H1 (cell line): ENCODE measurements at regions not wholly inside any gene's neighbourhood (a gene's known extent, or its start where the extent isn't known, plus 50 kb on each side); places are given as distances from the start of the nearest gene placed in this dataset.

Experiments
- CTCF ChIA-PET: fragments of 300-600 bp; sonication (Branson Sonifier 250); formaldehyde crosslinking; loops from one replicate; lab custom pipeline; 2021; ENCODE audit not compliant: partially characterized antibody; lab: Charles Lee
- POLR2A ChIA-PET: fragments of 300-600 bp; sonication (Branson Sonifier 250); formaldehyde crosslinking; loops from one replicate; lab custom pipeline; 2021; ENCODE audit warnings: inconsistent platforms; ENCODE audit not compliant: partially characterized antibody; lab: Charles Lee
- DNase-seq, 2 experiments: peaks; one replicate each; pipeline versions ENCODE4 v3.0.0 to v3.0.0-alpha.2; 2010 to 2022; ENCODE audit warnings: low spot score in 2 of 2, low read depth in 1 of 2, mixed read lengths in 1 of 2
- FAIRE-seq: peaks from 2 replicates; lab custom pipeline; 2011; peaks lifted over from hg19 to GRCh38; lab: Jason Lieb, UNC
- H2AFZ ChIP-seq: 2 replicates; pipeline ENCODE4 v1.8.1; 2012; ENCODE audit warnings: low read length, inconsistent platforms
- H2AK5ac ChIP-seq: 2 replicates; pipeline ENCODE4 v1.6.1; 2013; ENCODE audit warnings: low read depth, low read length
- H2BK120ac ChIP-seq: replicated peaks from 2 replicates; pipeline ENCODE3; 2013; ENCODE audit warnings: low read depth, low read length, inconsistent platforms
- H2BK12ac ChIP-seq: 2 replicates; pipeline ENCODE4 v1.6.1; 2013; ENCODE audit warnings: low read depth, low read length
- H2BK15ac ChIP-seq: 2 replicates; pipeline ENCODE4 v1.6.1; 2013; ENCODE audit warnings: low read length
- H2BK20ac ChIP-seq: 2 replicates; pipeline ENCODE4 v1.6.1; 2013; ENCODE audit warnings: low read length
- H2BK5ac ChIP-seq: 2 replicates; pipeline ENCODE4 v1.6.1; 2013; ENCODE audit warnings: low read depth, low read length
- H3K14ac ChIP-seq: 2 replicates; pipeline ENCODE4 v1.6.1; 2013; ENCODE audit warnings: inconsistent platforms; ENCODE audit not compliant: insufficient read length
- H3K18ac ChIP-seq: 2 replicates; pipeline ENCODE4 v1.6.1; 2013; ENCODE audit warnings: low read length; ENCODE audit errors: extremely low read depth
- H3K23ac ChIP-seq: 2 replicates; pipeline ENCODE4 v1.6.1; 2013; ENCODE audit warnings: inconsistent platforms; ENCODE audit not compliant: insufficient read length
- H3K23me2 ChIP-seq: 2 replicates; pipeline ENCODE4 v1.6.1; 2013; ENCODE audit warnings: low read depth, low read length
- H3K27ac ChIP-seq: 2 replicates; pipeline ENCODE4 v1.6.1; 2011; ENCODE audit warnings: low read depth, low read length, inconsistent platforms
- H3K27me3 ChIP-seq, 4 experiments: replicated peaks in 1 of 4; 1 replicate in 1 of 4; 2 replicates in 3 of 4; pipeline versions ENCODE4 v1.6.1 to v1.8.1; 2011 to 2013; ENCODE audit warnings: low read length in 3 of 4, mild to moderate bottlenecking in 3 of 4, inconsistent platforms in 2 of 4, mixed read lengths in 2 of 4, moderate library complexity in 1 of 4; ENCODE audit not compliant: control insufficient read depth in 3 of 4, insufficient read depth in 3 of 4; ENCODE audit errors: extremely low read depth in 1 of 4
- H3K36me3 ChIP-seq, 4 experiments: 2 replicates each; pipeline versions ENCODE4 v1.6.1 to v1.8.1; 2011 to 2013; ENCODE audit warnings: mild to moderate bottlenecking in 4 of 4, low read length in 3 of 4, moderate library complexity in 2 of 4, control low read depth in 1 of 4, inconsistent platforms in 1 of 4; ENCODE audit not compliant: insufficient read depth in 4 of 4, control insufficient read depth in 2 of 4
- H3K4ac ChIP-seq: replicated peaks from 2 replicates; pipeline ENCODE3; 2013; ENCODE audit warnings: low read length, low read depth, mixed read lengths, inconsistent platforms; ENCODE audit not compliant: insufficient read length
- H3K4me1 ChIP-seq, 4 experiments: replicated peaks in 1 of 4; 1 replicate in 1 of 4; 2 replicates in 3 of 4; pipeline versions ENCODE4 v1.6.1 to v1.8.1; 2011 to 2013; ENCODE audit warnings: low read length in 3 of 4, inconsistent platforms in 2 of 4, mixed read lengths in 1 of 4; ENCODE audit not compliant: insufficient read depth in 4 of 4, control insufficient read depth in 3 of 4
- H3K4me2 ChIP-seq, 2 experiments: 2 replicates each; pipeline versions ENCODE4 v1.6.1 to v1.8.1; 2011 to 2013; ENCODE audit warnings: low read depth in 2 of 2, low read length in 2 of 2, control low read depth in 1 of 2, inconsistent platforms in 1 of 2, mild to moderate bottlenecking in 1 of 2; ENCODE audit not compliant: insufficient read depth in 1 of 2
- H3K4me3 ChIP-seq, 4 experiments: fragments of 200-600, 300-600 bp in 1 of 4; sonication (generic), shearing (Covaris generic), sonication (Bioruptor Twin) in 1 of 4; 2 replicates each; pipeline versions ENCODE4 v1.5.1 to v1.8.1; 2011 to 2016; ENCODE audit warnings: low read length in 4 of 4, low read depth in 3 of 4, control low read depth in 2 of 4, inconsistent platforms in 2 of 4, mild to moderate bottlenecking in 2 of 4, mixed read lengths in 1 of 4, moderate library complexity in 1 of 4; ENCODE audit not compliant: insufficient read depth in 2 of 4; ENCODE audit errors: extremely low read depth in 1 of 4
- H3K56ac ChIP-seq: replicated peaks from 2 replicates; pipeline ENCODE3; 2013; ENCODE audit warnings: low read depth, mild to moderate bottlenecking, mixed read lengths, low read length, inconsistent platforms; ENCODE audit not compliant: insufficient read length
- H3K79me1 ChIP-seq: 2 replicates; pipeline ENCODE4 v1.6.1; 2013; ENCODE audit warnings: low read depth, low read length, control low read depth
- H3K79me2 ChIP-seq, 2 experiments: 2 replicates each; pipeline versions ENCODE4 v1.6.1 to v1.8.1; 2012 to 2013; ENCODE audit warnings: low read length in 2 of 2, mild to moderate bottlenecking in 2 of 2, inconsistent platforms in 1 of 2; ENCODE audit not compliant: insufficient read depth in 2 of 2, control insufficient read depth in 1 of 2
- H3K9ac ChIP-seq, 4 experiments: replicated peaks in 1 of 4; 1 replicate in 1 of 4; 2 replicates in 3 of 4; pipeline versions ENCODE4 v1.6.1 to v1.8.1; 2011 to 2013; ENCODE audit warnings: low read depth in 3 of 4, low read length in 3 of 4, control low read depth in 2 of 4, mild to moderate bottlenecking in 2 of 4, moderate library complexity in 2 of 4, inconsistent platforms in 1 of 4; ENCODE audit errors: extremely low read depth in 1 of 4
- H3K9me3 ChIP-seq, 2 experiments: 2 replicates each; pipeline versions ENCODE4 v1.6.1 to v1.8.1; 2012 to 2013; ENCODE audit warnings: mild to moderate bottlenecking in 2 of 2, moderate library complexity in 2 of 2, control low read depth in 1 of 2, inconsistent platforms in 1 of 2, low read depth in 1 of 2, low read length in 1 of 2, mixed read lengths in 1 of 2; ENCODE audit not compliant: insufficient read depth in 2 of 2
- H4K20me1 ChIP-seq, 2 experiments: replicated peaks in 1 of 2; 2 replicates each; pipeline versions ENCODE3 to v1.8.1; 2011 to 2013; ENCODE audit warnings: inconsistent platforms in 2 of 2, low read length in 2 of 2, mild to moderate bottlenecking in 1 of 2; ENCODE audit not compliant: insufficient read depth in 2 of 2, control insufficient read depth in 1 of 2
- H4K5ac ChIP-seq: 2 replicates; pipeline ENCODE4 v1.6.1; 2013; ENCODE audit warnings: low read length, low read depth, mixed read lengths, inconsistent platforms; ENCODE audit not compliant: insufficient read length
- H4K8ac ChIP-seq: 2 replicates; pipeline ENCODE4 v1.8.0; 2013; ENCODE audit warnings: mild to moderate bottlenecking, moderate library complexity, low read length, inconsistent platforms; ENCODE audit not compliant: insufficient read depth; ENCODE audit errors: extremely low read depth
- H4K91ac ChIP-seq: replicated peaks from 2 replicates; pipeline ENCODE3; 2013; ENCODE audit warnings: low read length, mixed read lengths, inconsistent platforms; ENCODE audit not compliant: insufficient read length
- ATF3 ChIP-seq: IDR thresholded peaks from 2 replicates; pipeline ENCODE4 v1.6.1; 2011; ENCODE audit warnings: low read depth, mild to moderate bottlenecking, low read length; ENCODE audit not compliant: insufficient read depth
- BACH1 ChIP-seq: IDR thresholded peaks from 2 replicates; pipeline ENCODE4 v1.6.1; 2012; ENCODE audit warnings: low read length, improper control_type of control experiment
- BCL11A ChIP-seq, 2 experiments: IDR thresholded peaks; one replicate each; pipeline ENCODE4 v1.6.1; 2011; ENCODE audit warnings: low read depth in 2 of 2, low read length in 2 of 2, mild to moderate bottlenecking in 2 of 2
- CBX5 ChIP-seq: fragments of 300-800, 300-1000 bp; sonication (generic); IDR thresholded peaks from 2 replicates; pipeline ENCODE4 v1.7.1; 2016; ENCODE audit warnings: antibody characterized with exemption, low read length, low read depth
- EGR1 ChIP-seq: IDR thresholded peaks from 2 replicates; pipeline ENCODE4 v1.6.1; 2011; ENCODE audit warnings: low read depth, low read length, borderline replicate concordance
- EP300 ChIP-seq, 2 experiments: IDR thresholded peaks; 1 replicate in 1 of 2; 2 replicates in 1 of 2; pipeline ENCODE4 v1.6.1; 2011 to 2012; ENCODE audit warnings: low read depth in 2 of 2, low read length in 2 of 2, mild to moderate bottlenecking in 2 of 2, borderline replicate concordance in 1 of 2, inconsistent platforms in 1 of 2, moderate library complexity in 1 of 2
- EZH2 ChIP-seq: fragments of 200-600 bp; sonication (generic); IDR thresholded peaks from 2 replicates; pipeline ENCODE4 v1.7.1; 2012; ENCODE audit warnings: low read depth, mild to moderate bottlenecking, moderate library complexity, low read length, inconsistent platforms; ENCODE audit not compliant: severe bottlenecking
- JUN ChIP-seq: IDR thresholded peaks from 2 replicates; pipeline ENCODE4 v1.6.1; 2011; ENCODE audit warnings: low read depth, mild to moderate bottlenecking, improper control_type of control experiment, low read length
- KDM1A ChIP-seq: fragments of 200-600, 300-600 bp; sonication (generic); IDR thresholded peaks from 2 replicates; pipeline ENCODE4 v1.7.1; 2016; ENCODE audit warnings: mild to moderate bottlenecking, low read length, borderline replicate concordance
- KDM4A ChIP-seq: IDR thresholded peaks from one replicate; pipeline ENCODE4 v1.7.1; 2012; ENCODE audit warnings: low read depth, mild to moderate bottlenecking, moderate library complexity, low read length, inconsistent platforms; ENCODE audit not compliant: severe bottlenecking
- POLR2A ChIP-seq, 2 experiments: IDR thresholded peaks; 1 replicate in 1 of 2; 2 replicates in 1 of 2; pipeline ENCODE4 v1.6.1; 2011; ENCODE audit warnings: low read depth in 2 of 2, low read length in 2 of 2, mild to moderate bottlenecking in 2 of 2; ENCODE audit errors: control extremely low read depth in 1 of 2
- RFX5 ChIP-seq: IDR thresholded peaks from 2 replicates; pipeline ENCODE4 v1.6.1; 2011; ENCODE audit warnings: low read depth, low read length, improper control_type of control experiment, borderline replicate concordance
- SP2 ChIP-seq: IDR thresholded peaks from 2 replicates; pipeline ENCODE4 v1.6.1; 2012; ENCODE audit warnings: mild to moderate bottlenecking, low read length, inconsistent platforms
- YY1 ChIP-seq: IDR thresholded peaks from 2 replicates; pipeline ENCODE4 v1.6.1; 2011; ENCODE audit warnings: low read depth, mild to moderate bottlenecking, low read length
- WGBS, 2 experiments: shearing (Covaris generic) in 1 of 2; methylation state at CpG; one replicate each; pipeline versions ENCODE4 v1.1.6 to v1.1.7; 2013 to 2015; ENCODE audit warnings: low lambda C conversion rate in 2 of 2, mixed read lengths in 2 of 2, inconsistent platforms in 1 of 2, low coverage in 1 of 2, missing lambda C conversion rate in 1 of 2; ENCODE audit not compliant: insufficient replicate concordance in 2 of 2, insufficient coverage in 1 of 2, insufficient read length in 1 of 2; ENCODE audit errors: extremely low coverage in 1 of 2, missing lambda C conversion rate in 1 of 2; 5-methylcytosine and 5-hydroxymethylcytosine counted together
- TF ChIP-seq, protein P1 (sequence below): IDR thresholded peaks from 2 replicates; pipeline ENCODE4 v1.6.1; 2012; ENCODE audit warnings: inconsistent platforms

DNA sequence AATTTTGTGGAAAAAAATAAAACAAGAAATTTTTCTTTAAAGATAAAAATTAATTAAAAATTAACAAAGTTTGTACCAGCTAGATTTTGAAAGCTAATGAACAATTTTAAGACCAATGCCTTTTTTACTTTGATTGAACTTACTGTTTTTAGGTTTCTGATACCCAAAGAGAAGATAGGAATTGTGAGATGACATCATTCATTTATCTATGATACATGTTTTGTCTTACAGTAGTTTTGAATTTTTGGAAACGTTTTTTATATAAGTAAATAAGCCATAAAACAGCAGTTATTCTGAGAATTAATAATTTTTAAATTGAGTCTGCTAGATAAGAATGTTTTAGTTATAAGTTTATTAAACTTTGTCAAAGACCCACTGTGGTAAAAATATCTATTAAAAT lies 65.0 kb upstream of the GPR174 start:
- ChIA-PET CTCF (no interaction called here), POLR2A (no interaction called here)
- Histone ChIP-seq H3K56ac (no peak overlapping the region), H4K8ac (no peak overlapping the region), H2AFZ (no peak overlapping the region), H4K5ac (no peak overlapping the region), H2BK12ac (no peak overlapping the region), H3K4me1 (no peaks in the 10 kb centered on the region), H3K4ac (no peak overlapping the region), H3K23me2 (no peaks in the 10 kb centered on the region), H3K9me3 (no peaks in the 10 kb centered on the region), H3K27me3 (no peaks in the 10 kb centered on the region), H3K4me3 (no peak overlapping the region), H3K4me2 (no peak overlapping the region), H3K14ac (no peak overlapping the region), H3K18ac (no peak overlapping the region), H4K20me1 (no peaks in the 10 kb centered on the region), H2BK20ac (no peak overlapping the region), H4K91ac (no peak overlapping the region), H3K9ac (no peak overlapping the region), H3K79me2 (no peaks in the 10 kb centered on the region), H2AK5ac (no peak overlapping the region), H2BK5ac (no peak overlapping the region), H2BK15ac (no peak overlapping the region), H2BK120ac (no peak overlapping the region), H3K36me3 (no peaks in the 10 kb centered on the region), H3K23ac (no peak overlapping the region), H3K27ac (no peak overlapping the region), H3K79me1 (no peaks in the 10 kb centered on the region)
- DNase-seq (no peak), FAIRE-seq (no peak)
- WGBS, 2 experiments = 88% methylated on average over 1 of the region's 1 CpG; no CpG with 5 or more reads in 1 of the 2 experiments
- TF ChIP-seq ATF3 (no peak), KDM1A (no peak), BACH1 (no peak), CBX5 (no peak), EZH2 (no peak), JUN (no peak), SP2 (no peak), POLR2A (IDR thresholded peaks at IDR 0.05; ENCODE audit: control extremely low read depth in 1 of 2, low read depth in 2 of 2, low read length in 2 of 2) (no peak), EP300 (IDR thresholded peaks at IDR 0.05; ENCODE audit: borderline replicate concordance in 1 of 2, low read depth in 2 of 2, low read length in 2 of 2) (no peak), YY1 (no peak), RFX5 (no peak), BCL11A (IDR thresholded peaks at IDR 0.05; ENCODE audit: low read depth in 2 of 2, low read length in 2 of 2) (no peak), KDM4A (no peak), EGR1 (no peak)
- TF ChIP-seq, protein P1, sequence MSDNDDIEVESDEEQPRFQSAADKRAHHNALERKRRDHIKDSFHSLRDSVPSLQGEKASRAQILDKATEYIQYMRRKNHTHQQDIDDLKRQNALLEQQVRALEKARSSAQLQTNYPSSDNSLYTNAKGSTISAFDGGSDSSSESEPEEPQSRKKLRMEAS = no peak
